ENCODE measurements at regions not wholly inside any gene's neighbourhood (a gene's known extent, or its start where the extent isn't known, plus 50 kb on each side); places are given as distances from the start of the nearest gene placed in this dataset.
"Not testable (repeated sequence)": the region's sequence is repeated elsewhere in the genome, so short reads cannot be mapped to it uniquely, and the experiment has no call there.

- TF ChIP-seq POLR2A (IDR thresholded peaks at IDR 0.05; ENCODE audit: low read length), result no peak
- TF ChIP-seq GATA1 (IDR thresholded peaks at IDR 0.05; ENCODE audit: low read depth, low read length), result no peak
- DNase-seq, result no peak
Measured at GRCh38 chr15:66879531-66880368, 177.7 kb downstream of the SMAD6 start.

- DNase-seq, result no peak
- TF ChIP-seq GATA1 (IDR thresholded peaks at IDR 0.05; ENCODE audit: low read depth, low read length), result no peak
- no peak for TF ChIP-seq POLR2A (IDR thresholded peaks at IDR 0.05; ENCODE audit: low read length)
Measured at GRCh38 chr15:66880380-66881155, 178.5 kb downstream of the SMAD6 start.

GRCh38 chr15:66881173-66881905 lies 179.3 kb downstream of the SMAD6 start:
- TF ChIP-seq POLR2A (IDR thresholded peaks at IDR 0.05; ENCODE audit: low read length) (no peak), GATA1 (IDR thresholded peaks at IDR 0.05; ENCODE audit: low read depth, low read length) (no peak)
- DNase-seq, result no peak

- TF ChIP-seq GATA1 (IDR thresholded peaks at IDR 0.05; ENCODE audit: low read depth, low read length), result no peak
- no peak for TF ChIP-seq POLR2A (IDR thresholded peaks at IDR 0.05; ENCODE audit: low read length)
- DNase-seq, result no peak
Measured at GRCh38 chr15:66882251-66883020, 180.4 kb downstream of the SMAD6 start.

GRCh38 chr15:66883284-66883911 lies 181.4 kb downstream of the SMAD6 start:
- TF ChIP-seq GATA1 (IDR thresholded peaks at IDR 0.05; ENCODE audit: low read depth, low read length) (no peak), POLR2A (IDR thresholded peaks at IDR 0.05; ENCODE audit: low read length) (no peak)
- DNase-seq, result no peak

- TF ChIP-seq GATA1 (IDR thresholded peaks at IDR 0.05; ENCODE audit: low read depth, low read length), result no peak
- DNase-seq, result no peak
Measured at GRCh38 chr15:66884115-66884622, 181.2 kb upstream of the SMAD3 start.

- no peak for TF ChIP-seq GATA1 (IDR thresholded peaks at IDR 0.05; ENCODE audit: low read depth, low read length)
- no peak for TF ChIP-seq POLR2A (IDR thresholded peaks at IDR 0.05; ENCODE audit: low read length)
- DNase-seq, result no peak
Measured at GRCh38 chr15:66884661-66885237, 180.7 kb upstream of the SMAD3 start.

- no peak for DNase-seq
- TF ChIP-seq POLR2A (IDR thresholded peaks at IDR 0.05; ENCODE audit: low read length), result no peak
- TF ChIP-seq GATA1 (IDR thresholded peaks at IDR 0.05; ENCODE audit: low read depth, low read length), result no peak
Measured at GRCh38 chr15:66885281-66885915, 180.0 kb upstream of the SMAD3 start.

GRCh38 chr15:66886241-66886675 lies 179.1 kb upstream of the SMAD3 start:
- no peak for TF ChIP-seq GATA1 (IDR thresholded peaks at IDR 0.05; ENCODE audit: low read depth, low read length)
- TF ChIP-seq POLR2A (IDR thresholded peaks at IDR 0.05; ENCODE audit: low read length), result no peak
- no peak for DNase-seq

- TF ChIP-seq POLR2A (IDR thresholded peaks at IDR 0.05; ENCODE audit: low read length), result no peak
- no peak for TF ChIP-seq GATA1 (IDR thresholded peaks at IDR 0.05; ENCODE audit: low read depth, low read length)
- DNase-seq, result no peak
Measured at GRCh38 chr15:66886686-66887273, 178.6 kb upstream of the SMAD3 start.

- not testable (repeated sequence) for DNase-seq
Measured at GRCh38 chr15:66889298-66889697, 176.1 kb upstream of the SMAD3 start.

GRCh38 chr15:66891776-66892175 lies 173.6 kb upstream of the SMAD3 start:
- TF ChIP-seq GATA1 (IDR thresholded peaks at IDR 0.05; ENCODE audit: low read depth, low read length) (no peak), POLR2A (IDR thresholded peaks at IDR 0.05; ENCODE audit: low read length) (no peak)
- DNase-seq, result peak in 1 of 2 experiments; percentile 24
